ENCODE measurements at regions not wholly inside any gene's neighbourhood (a gene's known extent, or its start where the extent isn't known, plus 50 kb on each side); places are given as distances from the start of the nearest gene placed in this dataset.

GRCh38 chr2:118223992-118224894, 136.0 kb downstream of the INSIG2 start:
- DNase-seq (ENCODE audit: insufficient read length, low spot score) (no peak), FAIRE-seq (no peak)

GRCh38 chr2:118223511-118223991, 135.3 kb downstream of the INSIG2 start:
- DNase-seq (ENCODE audit: insufficient read length, low spot score) (no peak), FAIRE-seq (no peak)

GRCh38 chr2:118222672-118223421, 134.6 kb downstream of the INSIG2 start:
- DNase-seq (ENCODE audit: insufficient read length, low spot score) (no peak), FAIRE-seq (no peak)

GRCh38 chr2:118222273-118222594, 134.0 kb downstream of the INSIG2 start:
- no peak for FAIRE-seq
- no peak for DNase-seq (ENCODE audit: insufficient read length, low spot score)

- no peak for FAIRE-seq
- DNase-seq (ENCODE audit: insufficient read length, low spot score), result peak; percentile 43
Measured at GRCh38 chr2:118221536-118222272, 133.4 kb downstream of the INSIG2 start.

GRCh38 chr2:118219611-118220010, 131.3 kb downstream of the INSIG2 start:
- DNase-seq (ENCODE audit: insufficient read length, low spot score) (no peak), FAIRE-seq (no peak)

- FAIRE-seq, result no peak
- DNase-seq (ENCODE audit: insufficient read length, low spot score), result no peak
Measured at GRCh38 chr2:118216224-118216623, 128.0 kb downstream of the INSIG2 start.

GRCh38 chr2:118209727-118210126, 121.5 kb downstream of the INSIG2 start:
- DNase-seq (ENCODE audit: insufficient read length, low spot score), result no peak
- no peak for FAIRE-seq

GRCh38 chr2:118207889-118208288, 119.6 kb downstream of the INSIG2 start:
- DNase-seq (ENCODE audit: insufficient read length, low spot score) (no peak), FAIRE-seq (no peak)

GRCh38 chr2:118202707-118203303, 114.5 kb downstream of the INSIG2 start:
- FAIRE-seq (no peak), DNase-seq (ENCODE audit: insufficient read length, low spot score) (peak; percentile 24)

GRCh38 chr2:118198268-118198667, 110.0 kb downstream of the INSIG2 start:
- FAIRE-seq (no peak), DNase-seq (ENCODE audit: insufficient read length, low spot score) (no peak)

GRCh38 chr2:118197011-118197675, 108.9 kb downstream of the INSIG2 start:
- DNase-seq (ENCODE audit: insufficient read length, low spot score) (no peak), FAIRE-seq (no peak)

- DNase-seq (ENCODE audit: insufficient read length, low spot score) (no peak), FAIRE-seq (no peak)
Measured at GRCh38 chr2:118190474-118190873, 102.2 kb downstream of the INSIG2 start.

- DNase-seq (ENCODE audit: insufficient read length, low spot score) (no peak), FAIRE-seq (no peak)
Measured at GRCh38 chr2:118186858-118187254, 98.6 kb downstream of the INSIG2 start.

- DNase-seq (ENCODE audit: insufficient read length, low spot score) (peak; percentile 80), FAIRE-seq (no peak)
Measured at GRCh38 chr2:118186110-118186857, 98.0 kb downstream of the INSIG2 start.

GRCh38 chr2:118185210-118186109, 97.2 kb downstream of the INSIG2 start:
- DNase-seq (ENCODE audit: insufficient read length, low spot score), result peak; percentile 22
- no peak for FAIRE-seq

- FAIRE-seq (no peak), DNase-seq (ENCODE audit: insufficient read length, low spot score) (no peak)
Measured at GRCh38 chr2:118183381-118183780, 95.1 kb downstream of the INSIG2 start.

- DNase-seq (ENCODE audit: insufficient read length, low spot score), result no peak
- FAIRE-seq, result no peak
Measured at GRCh38 chr2:118179445-118179844, 91.2 kb downstream of the INSIG2 start.

Measured in HTR-8/SVneo (cell line).